Choroid plexus epithelial cell (primary cell): ENCODE measurements at regions not wholly inside any gene's neighbourhood (a gene's known extent, or its start where the extent isn't known, plus 50 kb on each side); places are given as distances from the start of the nearest gene placed in this dataset.

Experiments used
- DNase-seq: peaks from one replicate; pipeline ENCODE4 v3.0.0-alpha.2; 2010; ENCODE audit warnings: low read depth
- H3K4me3 ChIP-seq: 2 replicates; pipeline ENCODE4 v1.5.1; 2011; ENCODE audit warnings: low read depth, mild to moderate bottlenecking, control low read depth, low read length, moderate library complexity
- TF ChIP-seq, protein P1 (sequence below): conservative IDR thresholded peaks from 2 replicates; pipeline ENCODE4 v1.5.1; 2011; ENCODE audit warnings: low read depth, mild to moderate bottlenecking, control low read depth, inconsistent platforms, low read length, moderate library complexity

- DNase-seq = no peak
- TF ChIP-seq, protein P1, sequence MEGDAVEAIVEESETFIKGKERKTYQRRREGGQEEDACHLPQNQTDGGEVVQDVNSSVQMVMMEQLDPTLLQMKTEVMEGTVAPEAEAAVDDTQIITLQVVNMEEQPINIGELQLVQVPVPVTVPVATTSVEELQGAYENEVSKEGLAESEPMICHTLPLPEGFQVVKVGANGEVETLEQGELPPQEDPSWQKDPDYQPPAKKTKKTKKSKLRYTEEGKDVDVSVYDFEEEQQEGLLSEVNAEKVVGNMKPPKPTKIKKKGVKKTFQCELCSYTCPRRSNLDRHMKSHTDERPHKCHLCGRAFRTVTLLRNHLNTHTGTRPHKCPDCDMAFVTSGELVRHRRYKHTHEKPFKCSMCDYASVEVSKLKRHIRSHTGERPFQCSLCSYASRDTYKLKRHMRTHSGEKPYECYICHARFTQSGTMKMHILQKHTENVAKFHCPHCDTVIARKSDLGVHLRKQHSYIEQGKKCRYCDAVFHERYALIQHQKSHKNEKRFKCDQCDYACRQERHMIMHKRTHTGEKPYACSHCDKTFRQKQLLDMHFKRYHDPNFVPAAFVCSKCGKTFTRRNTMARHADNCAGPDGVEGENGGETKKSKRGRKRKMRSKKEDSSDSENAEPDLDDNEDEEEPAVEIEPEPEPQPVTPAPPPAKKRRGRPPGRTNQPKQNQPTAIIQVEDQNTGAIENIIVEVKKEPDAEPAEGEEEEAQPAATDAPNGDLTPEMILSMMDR = no peak
Observed at GRCh38 chr15:39296955-39297354, 283.9 kb upstream of the THBS1 start.

GRCh38 chr15:39298271-39298962 lies 282.5 kb upstream of the THBS1 start:
- TF ChIP-seq, protein P1 = no peak
- DNase-seq = no peak
- no peak overlapping the region for H3K4me3 ChIP-seq

More at GRCh38 chr15:39296955-39297354, 283.9 kb upstream of the THBS1 start:
- H3K4me3 ChIP-seq = no peak overlapping the region

- TF ChIP-seq, protein P1 = no peak
- DNase-seq = no peak
- H3K4me3 ChIP-seq = no peak overlapping the region
Observed at GRCh38 chr15:39299486-39300267, 281.2 kb upstream of the THBS1 start.

- no peak overlapping the region for H3K4me3 ChIP-seq
- TF ChIP-seq, protein P1 = no peak
- DNase-seq = peak; percentile 61
Observed at GRCh38 chr15:39300451-39301153, 280.3 kb upstream of the THBS1 start.

DNA sequence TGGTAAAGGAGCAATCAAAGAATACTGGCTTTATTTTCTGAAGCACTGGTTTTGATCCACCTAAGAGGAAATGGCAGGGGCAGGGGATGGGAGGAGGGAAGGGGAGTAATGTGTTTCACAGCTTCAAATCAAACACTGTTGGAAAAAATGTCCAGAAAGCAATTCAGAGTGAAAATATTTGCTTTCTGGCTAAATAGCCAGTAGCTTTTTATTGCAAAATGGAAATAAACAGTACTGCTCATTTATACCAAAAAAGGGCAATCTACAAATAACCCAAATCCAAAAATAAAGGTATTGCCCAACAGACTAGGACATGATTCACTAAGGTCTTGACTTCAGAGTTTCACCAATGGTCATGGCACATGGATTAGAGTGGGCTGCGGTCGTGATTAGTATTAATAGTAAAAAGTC lies 279.3 kb upstream of the THBS1 start:
- no peak overlapping the region for H3K4me3 ChIP-seq
- TF ChIP-seq, protein P1 = no peak
- peak; percentile 73 for DNase-seq

DNA sequence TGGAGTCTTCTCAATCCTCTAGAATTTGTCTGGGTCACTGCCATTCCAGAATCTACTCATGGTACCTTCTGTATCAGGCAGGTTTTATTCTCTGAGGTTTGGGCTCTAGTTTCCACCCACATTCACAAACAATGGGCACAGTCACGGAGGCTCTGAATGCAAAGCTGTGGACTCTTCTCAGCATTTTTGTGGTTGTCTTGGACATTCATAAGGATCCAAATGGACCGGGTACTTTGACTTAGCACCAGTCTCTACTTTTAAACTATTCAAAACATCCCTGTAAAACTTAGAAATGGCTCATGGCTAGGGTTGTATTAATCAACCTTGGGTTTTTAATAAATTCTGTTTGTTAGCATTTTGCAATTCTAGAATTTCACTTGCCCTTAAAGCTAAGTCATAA lies 277.9 kb upstream of the THBS1 start:
- no peak for DNase-seq
- TF ChIP-seq, protein P1 = no peak
- no peak overlapping the region for H3K4me3 ChIP-seq
